ENCODE measurements at regions not wholly inside any gene's neighbourhood (a gene's known extent, or its start where the extent isn't known, plus 50 kb on each side); places are given as distances from the start of the nearest gene placed in this dataset.

GRCh38 chrX:114101081-114101480 is 482.8 kb upstream of the HTR2C start:
- TF ChIP-seq CTCF (IDR thresholded peaks at IDR 0.05) (no peak), EP300 (IDR thresholded peaks at IDR 0.05; ENCODE audit: low read depth) (no peak)
